Tibial nerve (tissue), 3 donors: ENCODE measurements at regions not wholly inside any gene's neighbourhood (a gene's known extent, or its start where the extent isn't known, plus 50 kb on each side); places are given as distances from the start of the nearest gene placed in this dataset.

Experiments
- POLR2A ChIP-seq, 2 donors: fragments of 450-650 bp; IDR thresholded peaks; one replicate each; pipeline ENCODE4 v1.6.1; 2017; ENCODE audit warnings: antibody characterized with exemption in 2 of 2, mild to moderate bottlenecking in 2 of 2, moderate library complexity in 2 of 2
- TF ChIP-seq, protein P1 (sequence below), 5 experiments: fragments of 200-600 bp in 3 of 5; fragments of 450-650 bp in 2 of 5; sonication (generic) in 3 of 5; IDR thresholded peaks; one replicate each; pipeline ENCODE4 v1.5.1; 2016 to 2019; ENCODE audit warnings: antibody characterized with exemption in 5 of 5, mild to moderate bottlenecking in 3 of 5, moderate library complexity in 2 of 5

DNA sequence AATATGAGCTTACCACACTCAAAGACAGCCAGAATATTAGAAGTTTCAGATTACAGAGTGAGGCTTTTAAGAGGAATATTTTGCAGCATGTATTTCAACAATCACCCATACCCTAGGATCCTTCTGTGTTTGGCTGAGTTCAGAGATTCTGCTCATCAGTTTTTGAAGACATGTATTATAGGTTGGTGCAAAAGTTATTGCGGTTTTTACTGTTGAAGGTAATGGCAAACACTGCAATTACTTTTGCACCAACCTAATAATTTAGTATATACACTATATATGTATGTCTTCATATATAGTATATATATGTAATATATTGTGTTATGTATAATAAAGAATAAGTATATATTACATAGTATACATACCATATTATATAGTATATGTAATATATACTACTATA, 435.1 kb downstream of the IRS2 start:
- TF ChIP-seq, protein P1, sequence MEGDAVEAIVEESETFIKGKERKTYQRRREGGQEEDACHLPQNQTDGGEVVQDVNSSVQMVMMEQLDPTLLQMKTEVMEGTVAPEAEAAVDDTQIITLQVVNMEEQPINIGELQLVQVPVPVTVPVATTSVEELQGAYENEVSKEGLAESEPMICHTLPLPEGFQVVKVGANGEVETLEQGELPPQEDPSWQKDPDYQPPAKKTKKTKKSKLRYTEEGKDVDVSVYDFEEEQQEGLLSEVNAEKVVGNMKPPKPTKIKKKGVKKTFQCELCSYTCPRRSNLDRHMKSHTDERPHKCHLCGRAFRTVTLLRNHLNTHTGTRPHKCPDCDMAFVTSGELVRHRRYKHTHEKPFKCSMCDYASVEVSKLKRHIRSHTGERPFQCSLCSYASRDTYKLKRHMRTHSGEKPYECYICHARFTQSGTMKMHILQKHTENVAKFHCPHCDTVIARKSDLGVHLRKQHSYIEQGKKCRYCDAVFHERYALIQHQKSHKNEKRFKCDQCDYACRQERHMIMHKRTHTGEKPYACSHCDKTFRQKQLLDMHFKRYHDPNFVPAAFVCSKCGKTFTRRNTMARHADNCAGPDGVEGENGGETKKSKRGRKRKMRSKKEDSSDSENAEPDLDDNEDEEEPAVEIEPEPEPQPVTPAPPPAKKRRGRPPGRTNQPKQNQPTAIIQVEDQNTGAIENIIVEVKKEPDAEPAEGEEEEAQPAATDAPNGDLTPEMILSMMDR (IDR thresholded peaks at IDR 0.05): no peak
- no peak for TF ChIP-seq POLR2A (IDR thresholded peaks at IDR 0.05)
